Pancreas (tissue), 10 donors: ENCODE measurements at regions not wholly inside any gene's neighbourhood (a gene's known extent, or its start where the extent isn't known, plus 50 kb on each side); places are given as distances from the start of the nearest gene placed in this dataset.

Experiments used
- ATAC-seq, 4 donors: fragments of 200-7000 bp; cut with Tn5 transposase; one replicate each; pipeline versions ENCODE4 v1.8.0 to v1.9.1; 2020; ENCODE audit warnings: mild to moderate bottlenecking in 4 of 4, moderate library complexity in 4 of 4
- DNase-seq, 6 donors: peaks; one replicate each; pipeline ENCODE4 v3.0.0-alpha.2; 2020
- FAIRE-seq: peaks from 2 replicates; lab custom pipeline; 2012; peaks lifted over from hg19 to GRCh38; lab: Jason Lieb, UNC
- H3K27ac ChIP-seq, 4 donors: fragments of 200-600 bp; sonication (generic); 1 replicate in 3 of 4; 2 replicates in 1 of 4; pipeline versions ENCODE4 v1.5.0 to v1.8.0; 2020
- H3K27me3 ChIP-seq, 4 donors: fragments of 200-600 bp; one replicate each; pipeline ENCODE4 v1.8.0; 2021
- H3K36me3 ChIP-seq, 3 donors: fragments of 200-600 bp; sonication (generic) in 1 of 3; one replicate each; pipeline versions ENCODE4 v1.5.0 to v1.8.0; 2020 to 2021
- H3K4me1 ChIP-seq, 3 donors: fragments of 200-600 bp; one replicate each; pipeline ENCODE4 v1.8.0; 2021
- H3K4me3 ChIP-seq, 4 donors: fragments of 200-600 bp; sonication (generic) in 2 of 4; one replicate each; pipeline versions ENCODE4 v1.5.0 to v1.8.0; 2020 to 2021
- H3K9me3 ChIP-seq, 4 donors: fragments of 200-600 bp; one replicate each; pipeline ENCODE4 v1.8.0; 2021
- WGBS, 2 donors: extraction: QIAGEN DNeasy Blood & Tissue Kit; methylation state at CpG; one replicate each; pipeline ENCODE4 v1.1.7; 2013; 5-methylcytosine and 5-hydroxymethylcytosine counted together
- intact Hi-C, 3 donors: fragments of 100-400 bp; cut with DNase I; formaldehyde crosslinking; loops; one replicate each; pipeline versions ENCODE4 v1.11.1 to v1.14.2; 2022
- TF ChIP-seq, protein P1 (sequence below), 4 donors: fragments of 200-600 bp; sonication (generic) in 3 of 4; IDR thresholded peaks; one replicate each; pipeline versions ENCODE4 v1.5.0 to v1.8.0; 2021; ENCODE audit warnings: antibody characterized with exemption in 4 of 4
- donor health status: healthy with polysubstance abuse.
- donor health status: DM: no; HTN: no; CAD: no; lungs with moderate emphysema.
- donor health status: DM: no; HTN: no; CAD: no.
- donor health status: control.
- donor health status: control.
- donor health status: Bipolar disorder and iron deficiency.
- donor health status: DM: yes; HTN: yes; CAD: no.
- donor health status: DM: no; HTN: no; CAD: no.
- donor health status: DM: no; HTN: no; CAD: no.
- donor health status: DM: yes; HTN: yes; CAD: no.

GRCh38 chr5:28226407-28226806 is 1188.0 kb upstream of the CDH9 start:
- H3K27me3 ChIP-seq: no peaks in the 10 kb centered on the region
- no peak for DNase-seq
- TF ChIP-seq, protein P1, sequence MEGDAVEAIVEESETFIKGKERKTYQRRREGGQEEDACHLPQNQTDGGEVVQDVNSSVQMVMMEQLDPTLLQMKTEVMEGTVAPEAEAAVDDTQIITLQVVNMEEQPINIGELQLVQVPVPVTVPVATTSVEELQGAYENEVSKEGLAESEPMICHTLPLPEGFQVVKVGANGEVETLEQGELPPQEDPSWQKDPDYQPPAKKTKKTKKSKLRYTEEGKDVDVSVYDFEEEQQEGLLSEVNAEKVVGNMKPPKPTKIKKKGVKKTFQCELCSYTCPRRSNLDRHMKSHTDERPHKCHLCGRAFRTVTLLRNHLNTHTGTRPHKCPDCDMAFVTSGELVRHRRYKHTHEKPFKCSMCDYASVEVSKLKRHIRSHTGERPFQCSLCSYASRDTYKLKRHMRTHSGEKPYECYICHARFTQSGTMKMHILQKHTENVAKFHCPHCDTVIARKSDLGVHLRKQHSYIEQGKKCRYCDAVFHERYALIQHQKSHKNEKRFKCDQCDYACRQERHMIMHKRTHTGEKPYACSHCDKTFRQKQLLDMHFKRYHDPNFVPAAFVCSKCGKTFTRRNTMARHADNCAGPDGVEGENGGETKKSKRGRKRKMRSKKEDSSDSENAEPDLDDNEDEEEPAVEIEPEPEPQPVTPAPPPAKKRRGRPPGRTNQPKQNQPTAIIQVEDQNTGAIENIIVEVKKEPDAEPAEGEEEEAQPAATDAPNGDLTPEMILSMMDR (IDR thresholded peaks at IDR 0.05): no peak
- H3K9me3 ChIP-seq: no peaks in the 10 kb centered on the region
- no peak for FAIRE-seq
- intact Hi-C loops: no loop called here
- H3K36me3 ChIP-seq: no peaks in the 10 kb centered on the region
- no peak overlapping the region for H3K4me3 ChIP-seq
- no peak overlapping the region for H3K27ac ChIP-seq
- no peaks in the 10 kb centered on the region for H3K4me1 ChIP-seq
- 62 to 70% methylated on average over 3 of the region's 3 CpGs for WGBS, 2 donors
- no peak for ATAC-seq

- no peak for ATAC-seq
- Histone ChIP-seq H3K4me3 (no peak overlapping the region), H3K27me3 (no peaks in the 10 kb centered on the region), H3K9me3 (no peaks in the 10 kb centered on the region), H3K4me1 (no peaks in the 10 kb centered on the region), H3K36me3 (no peaks in the 10 kb centered on the region), H3K27ac (no peak overlapping the region)
- DNase-seq: no peak
- intact Hi-C loops: no loop called here
- no peak for FAIRE-seq
- TF ChIP-seq, protein P1 (IDR thresholded peaks at IDR 0.05): no peak
Measured at GRCh38 chr5:28219539-28219938, 1181.2 kb upstream of the CDH9 start.

DNA sequence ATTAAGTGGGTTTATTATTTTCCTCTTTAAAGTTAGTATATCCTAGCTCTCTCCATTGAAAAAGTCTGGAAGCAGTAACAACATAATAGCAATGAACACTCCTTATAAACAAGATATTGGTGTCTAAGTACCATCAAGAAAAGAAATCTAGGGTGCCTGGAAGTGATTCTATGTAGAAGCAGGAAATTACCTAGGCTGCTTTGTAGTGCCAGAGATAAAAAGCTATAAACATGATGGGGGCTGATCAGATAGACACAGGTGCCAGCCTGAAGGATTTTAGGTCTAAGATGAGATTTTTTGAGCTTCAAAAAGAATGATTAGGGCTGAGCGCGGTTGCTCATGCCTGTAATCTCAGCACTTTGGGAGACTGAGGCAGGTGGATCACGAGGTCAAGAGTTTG is 1179.3 kb upstream of the CDH9 start:
- 73 to 79% methylated on average over 3 of the region's 3 CpGs for WGBS, 2 donors
- intact Hi-C loops: no loop called here

DNA sequence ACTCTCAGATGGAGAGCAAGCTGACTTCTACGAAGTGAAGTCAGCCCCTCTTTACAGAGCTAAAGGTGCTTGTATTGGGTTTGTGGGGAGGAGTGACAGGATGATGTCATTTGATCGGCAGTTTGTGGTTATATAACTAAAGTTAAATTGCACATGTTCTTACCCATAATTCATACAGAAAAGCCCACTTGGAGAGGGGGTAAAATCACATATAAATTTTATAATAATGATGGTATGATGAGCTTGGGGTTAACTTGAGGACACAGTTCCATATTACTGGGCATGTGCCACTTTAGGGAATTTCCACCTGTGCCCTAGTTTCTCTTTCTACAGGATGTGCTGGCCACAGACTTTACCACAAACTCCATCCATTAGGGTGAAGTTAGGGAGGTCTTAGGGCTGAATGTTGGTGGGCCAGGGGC is 1178.6 kb upstream of the CDH9 start:
- 62 to 85% methylated on average over 2 of the region's 2 CpGs for WGBS, 2 donors
- ATAC-seq (no peak), FAIRE-seq (no peak), DNase-seq (no peak)
- Histone ChIP-seq H3K9me3 (no peaks in the 10 kb centered on the region), H3K4me1 (no peaks in the 10 kb centered on the region), H3K27me3 (no peaks in the 10 kb centered on the region), H3K36me3 (no peaks in the 10 kb centered on the region), H3K4me3 (no peak overlapping the region), H3K27ac (no peak overlapping the region)
- intact Hi-C loops: no loop called here
- TF ChIP-seq, protein P1 (IDR thresholded peaks at IDR 0.05): no peak

More for the DNA sequence above, 1179.3 kb upstream of the CDH9 start:
- no peak for ATAC-seq
- TF ChIP-seq, protein P1 (IDR thresholded peaks at IDR 0.05): no peak
- DNase-seq: no peak
- no peak overlapping the region for H3K4me3 ChIP-seq
- no peaks in the 10 kb centered on the region for H3K27me3 ChIP-seq
- no peaks in the 10 kb centered on the region for H3K9me3 ChIP-seq
- FAIRE-seq: no peak
- H3K27ac ChIP-seq: no peak overlapping the region
- no peaks in the 10 kb centered on the region for H3K4me1 ChIP-seq
- no peaks in the 10 kb centered on the region for H3K36me3 ChIP-seq

DNA sequence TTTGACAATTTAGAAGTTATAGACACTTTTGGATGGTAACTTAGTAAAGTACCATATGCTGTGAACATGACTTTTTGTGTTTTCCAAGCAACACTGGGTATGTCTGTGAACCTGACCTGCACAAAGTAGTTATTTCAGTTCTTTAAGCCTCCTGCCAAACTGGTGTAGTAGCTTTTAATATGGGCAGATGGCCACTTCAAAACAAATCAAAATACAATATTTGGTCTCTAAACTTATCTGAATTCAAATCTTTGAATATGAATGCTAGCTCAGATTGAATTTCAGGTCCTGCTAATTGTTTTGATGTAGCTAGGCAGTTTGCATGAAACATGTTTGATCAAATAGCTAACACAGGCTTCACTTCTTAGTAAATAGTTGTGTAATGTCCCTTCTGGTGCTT is 1176.7 kb upstream of the CDH9 start:
- DNase-seq (no peak), FAIRE-seq (no peak), ATAC-seq (no peak)
- intact Hi-C loops: no loop called here
- Histone ChIP-seq H3K27ac (no peak overlapping the region), H3K9me3 (no peaks in the 10 kb centered on the region), H3K4me3 (no peak overlapping the region), H3K27me3 (no peaks in the 10 kb centered on the region), H3K4me1 (no peaks in the 10 kb centered on the region), H3K36me3 (no peaks in the 10 kb centered on the region)
- TF ChIP-seq, protein P1 (IDR thresholded peaks at IDR 0.05): no peak
